Glomerular visceral epithelial cell (primary cell): ENCODE measurements at regions not wholly inside any gene's neighbourhood (a gene's known extent, or its start where the extent isn't known, plus 50 kb on each side); places are given as distances from the start of the nearest gene placed in this dataset.
"Not testable (repeated sequence)": the region's sequence is repeated elsewhere in the genome, so short reads cannot be mapped to it uniquely, and the experiment has no call there.

ENCODE experiments used
- DNase-seq: peaks from one replicate; pipeline ENCODE4 v3.0.0-alpha.2; 2016; ENCODE audit errors: extremely low spot score

DNA sequence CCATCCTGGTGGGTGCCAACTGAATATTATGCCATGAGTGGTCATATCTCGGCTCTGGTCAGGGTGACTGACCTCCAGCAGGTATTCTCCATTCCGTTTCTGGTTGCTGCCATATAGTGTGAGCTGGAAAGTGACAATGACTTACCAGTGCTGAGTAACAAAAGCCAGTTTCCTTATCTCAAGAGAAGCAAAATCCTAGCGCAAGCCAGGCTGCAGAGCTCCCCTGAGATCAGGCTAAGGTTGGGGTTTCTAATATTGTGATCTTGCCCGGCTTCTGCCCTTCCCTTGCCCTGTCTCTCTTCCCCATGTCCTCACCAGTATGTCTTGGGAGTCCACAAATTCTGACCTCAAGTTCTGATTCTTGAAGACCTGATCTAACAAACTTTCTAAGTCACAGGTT is 271.3 kb upstream of the SPTLC3 start:
- no peak for DNase-seq

DNA sequence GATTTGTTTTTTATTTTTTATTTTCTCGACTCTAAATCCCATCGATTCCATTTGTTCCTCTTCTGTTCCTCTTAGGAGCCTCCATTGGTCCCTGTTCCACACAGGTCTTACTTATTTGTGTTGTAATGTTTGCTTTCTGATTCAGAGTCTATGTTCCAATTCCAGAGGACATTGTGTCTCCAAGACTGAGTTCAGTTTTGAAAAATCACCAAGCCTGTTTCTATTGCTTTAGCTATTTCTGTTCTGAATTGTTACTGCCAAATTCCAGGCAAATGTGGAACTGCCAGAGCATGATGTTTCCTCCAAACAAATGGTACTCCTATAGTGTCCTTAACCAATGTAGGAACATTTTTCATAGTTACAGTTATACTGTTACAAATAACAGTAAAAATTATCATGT is 270.9 kb upstream of the SPTLC3 start:
- no peak for DNase-seq

DNA sequence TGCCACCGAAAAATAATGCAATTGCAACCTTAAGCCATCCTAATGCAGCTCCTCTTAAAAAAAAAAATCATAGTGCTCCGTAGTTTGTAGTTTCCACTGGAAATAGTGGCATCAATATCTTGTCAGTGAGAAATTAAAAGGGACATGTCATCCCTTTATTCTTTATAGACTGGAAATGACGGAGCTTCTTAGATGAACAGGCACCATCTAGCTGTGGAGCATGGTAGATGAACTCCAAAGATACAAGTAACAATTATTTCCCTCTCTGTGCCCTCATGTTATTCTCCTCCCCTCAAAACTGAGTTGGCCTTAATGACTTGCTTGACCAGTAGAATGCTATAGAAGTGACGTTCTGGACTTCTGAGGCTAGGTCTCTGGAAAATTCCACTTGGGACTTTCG is 268.1 kb upstream of the SPTLC3 start:
- no peak for DNase-seq

DNA sequence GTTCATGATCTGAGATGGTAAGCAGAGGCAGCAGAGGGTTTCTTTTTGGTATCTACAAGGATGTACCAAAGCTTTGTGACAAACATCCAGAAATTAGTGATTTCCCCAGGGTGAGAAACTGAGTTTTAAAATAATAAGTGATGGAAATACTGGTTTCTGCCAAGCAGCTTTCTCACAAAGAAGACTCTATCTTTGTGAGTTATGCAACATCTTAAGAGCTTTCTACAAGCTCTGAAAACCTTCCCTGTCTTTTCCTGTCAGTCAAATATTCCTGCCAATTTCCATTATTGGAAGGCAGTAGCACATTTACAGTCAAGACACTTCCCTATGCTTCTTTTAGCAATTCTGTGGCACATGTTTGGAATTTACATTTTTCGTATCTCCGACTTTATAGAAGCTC is 264.7 kb upstream of the SPTLC3 start:
- no peak for DNase-seq

DNA sequence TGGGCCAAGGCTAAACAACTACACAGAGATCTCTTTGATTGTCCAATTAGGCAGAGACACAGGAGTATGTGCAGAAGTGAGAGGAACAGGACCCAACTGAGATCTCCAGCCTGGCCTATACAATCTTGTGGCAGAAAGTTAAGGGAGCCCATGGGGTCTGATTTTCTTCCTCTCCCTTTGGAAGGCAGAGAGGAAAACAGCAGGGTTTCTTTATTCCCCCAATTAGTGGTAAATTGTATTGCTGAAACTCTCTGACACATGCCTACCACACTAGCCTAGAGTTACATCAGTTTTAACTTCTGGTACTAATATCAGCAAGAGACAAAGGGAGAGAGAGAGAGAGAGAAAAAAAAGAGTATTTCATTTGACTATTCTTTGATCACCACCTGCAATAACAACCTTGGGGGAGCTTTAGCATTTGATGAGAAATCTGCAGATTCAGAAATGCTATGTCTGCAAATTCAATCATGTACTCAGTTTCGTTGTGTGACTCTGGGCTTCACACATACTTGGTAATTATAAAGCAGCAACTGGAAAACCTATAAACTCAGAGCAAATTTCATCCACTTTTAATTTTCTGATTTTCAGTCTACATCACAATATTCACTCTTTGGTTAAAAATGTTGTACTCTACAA is 260.3 kb upstream of the SPTLC3 start:
- DNase-seq = no peak

DNA sequence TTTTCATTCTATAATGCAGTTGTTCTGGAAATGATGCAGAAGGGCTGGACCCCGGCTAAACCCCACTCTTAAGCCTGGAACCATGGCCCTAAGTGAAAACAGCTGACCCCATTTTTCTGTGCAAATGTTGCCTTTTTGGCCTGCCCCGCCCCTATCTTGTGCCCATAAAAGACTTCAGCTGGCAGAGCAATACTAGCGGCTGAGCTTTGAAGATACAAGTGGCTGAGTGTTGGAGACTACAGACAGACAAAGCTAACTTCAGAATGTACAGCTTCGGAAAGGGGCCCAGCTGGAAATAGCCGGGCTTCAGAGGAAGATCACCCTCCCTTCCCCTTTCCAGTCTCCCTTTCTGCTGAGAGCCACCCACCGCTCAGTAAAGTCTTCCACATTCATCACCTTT is 258.6 kb upstream of the SPTLC3 start:
- DNase-seq = no peak

DNA sequence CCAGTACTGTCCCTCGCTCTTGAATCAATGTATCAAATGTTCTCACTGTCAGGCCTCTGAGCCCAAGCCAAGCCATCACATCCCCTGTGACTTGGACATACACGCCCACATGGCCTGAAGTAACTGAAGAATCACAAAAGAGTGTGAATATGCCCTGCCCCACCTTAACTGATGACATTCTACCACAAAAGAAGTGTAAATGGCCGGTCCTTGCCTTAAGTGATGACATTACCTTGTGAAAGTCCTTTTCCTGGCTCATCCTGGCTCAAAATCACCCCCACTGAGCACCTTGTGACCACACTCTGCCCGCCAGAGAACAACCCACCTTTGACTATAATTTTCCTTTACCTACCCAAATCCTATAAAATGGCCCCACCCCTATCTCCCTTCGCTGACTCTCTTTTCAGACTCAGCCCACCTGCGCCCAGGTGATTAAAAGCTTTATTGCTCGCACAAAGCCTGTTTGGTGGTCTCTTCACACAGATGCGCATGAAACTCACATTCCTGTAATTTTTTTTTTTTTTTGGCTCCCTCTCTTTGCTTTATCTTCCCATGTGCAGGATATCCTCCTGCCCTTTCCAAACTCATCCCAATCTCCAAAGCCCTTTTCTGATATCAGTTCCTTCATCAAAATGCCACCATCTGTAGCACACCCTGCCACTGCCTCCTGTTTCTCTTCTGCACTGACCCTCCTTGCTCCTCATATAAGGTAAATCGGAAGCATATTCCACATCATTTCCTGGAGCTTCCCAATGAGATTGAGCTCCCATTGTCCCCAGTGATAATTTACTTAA is 255.7 kb upstream of the SPTLC3 start:
- not testable (repeated sequence) for DNase-seq

DNA sequence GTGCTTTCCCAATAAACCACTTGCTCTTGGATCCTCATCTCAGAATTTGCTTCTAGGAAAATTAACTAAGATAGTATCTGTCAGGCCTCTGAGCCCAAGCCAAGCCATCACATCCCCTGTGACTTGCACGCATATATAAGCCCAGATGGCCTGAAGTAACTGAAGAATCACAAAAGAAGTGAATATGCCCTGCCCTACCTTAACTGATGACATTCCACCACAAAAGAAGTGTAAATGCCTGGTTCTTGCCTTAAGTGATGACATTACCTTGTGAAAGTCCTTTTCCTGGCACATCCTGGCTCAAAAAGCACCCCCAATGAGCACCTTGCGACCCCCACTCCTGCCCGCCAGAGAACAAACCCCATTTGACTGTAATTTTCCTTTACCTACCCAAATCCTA is 255.0 kb upstream of the SPTLC3 start:
- DNase-seq = not testable (repeated sequence)

DNA sequence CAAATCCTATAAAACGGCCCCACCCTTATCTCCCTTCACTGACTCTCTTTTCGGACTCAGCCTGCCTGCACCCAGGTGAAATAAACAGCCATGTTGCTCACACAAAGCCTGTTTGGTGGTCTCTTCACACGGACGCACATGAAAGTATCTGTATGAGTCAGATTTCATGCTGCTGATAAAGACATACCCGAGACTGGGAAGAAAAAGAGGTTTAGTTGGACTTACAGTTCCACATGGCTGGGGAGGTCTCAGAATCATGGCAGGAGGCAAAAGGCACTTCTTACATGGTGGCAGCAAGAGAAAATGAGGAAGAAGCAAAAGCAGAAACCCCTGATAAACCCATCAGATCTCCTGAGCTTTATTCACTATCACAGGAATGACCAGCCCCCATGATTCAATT is 249.3 kb upstream of the SPTLC3 start:
- DNase-seq = not testable (repeated sequence)

DNA sequence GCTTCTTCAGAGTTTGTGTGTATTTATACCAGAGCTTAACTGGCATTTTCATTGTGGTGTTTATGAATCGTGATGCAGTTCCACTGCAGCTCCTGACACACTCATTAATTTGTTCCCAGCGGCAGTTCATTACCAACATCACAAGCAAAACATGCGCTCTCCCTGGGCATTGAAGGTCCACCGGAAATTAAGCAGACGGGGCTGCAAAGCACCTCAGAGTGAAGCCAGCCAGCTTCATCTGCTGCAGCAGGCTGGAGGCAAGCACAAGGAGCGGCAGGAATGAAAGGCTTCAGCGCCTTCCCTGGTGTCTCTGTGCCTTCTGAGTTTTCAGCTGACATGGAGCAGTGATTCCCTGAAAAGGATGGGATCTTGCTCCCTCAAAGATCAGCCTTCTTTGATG is 246.0 kb upstream of the SPTLC3 start:
- no peak for DNase-seq

DNA sequence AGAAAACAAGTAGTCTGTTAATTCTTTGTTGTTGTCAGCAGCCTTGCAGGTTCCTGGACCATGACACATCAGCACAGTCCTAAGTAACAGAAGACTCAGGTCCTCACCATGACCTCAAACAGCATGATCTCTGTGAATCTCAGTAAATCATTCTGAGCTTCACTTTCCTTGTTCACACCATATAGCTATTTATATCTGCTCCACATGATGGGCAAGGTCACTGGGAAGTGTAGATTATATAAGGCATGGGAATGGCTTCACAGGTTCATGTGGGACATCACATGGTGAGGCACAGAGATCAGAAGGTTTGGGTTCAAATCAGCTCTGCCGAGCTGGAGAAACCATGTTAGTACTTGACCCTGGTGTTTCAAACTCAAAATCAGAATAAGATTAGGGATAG is 245.4 kb upstream of the SPTLC3 start:
- DNase-seq = no peak

DNA sequence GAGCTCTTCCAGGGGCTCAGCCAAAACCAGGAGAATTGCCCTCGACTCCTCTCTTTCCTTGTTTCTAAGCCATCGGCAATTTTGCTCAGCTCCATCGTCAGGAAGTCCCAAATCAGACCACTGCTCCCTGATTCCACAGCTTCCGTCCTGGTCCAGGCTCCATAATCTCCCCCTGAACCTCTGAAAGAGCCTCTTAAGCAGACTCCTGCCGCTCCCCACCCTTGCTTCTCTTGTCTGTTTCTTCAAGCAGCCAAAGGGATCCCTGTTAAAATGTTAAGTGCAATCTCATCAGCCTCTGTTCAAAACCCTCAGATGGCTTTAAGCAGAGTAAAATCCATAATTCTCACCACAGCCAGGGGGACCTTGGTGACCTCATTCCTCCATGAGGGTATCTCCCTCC is 244.7 kb upstream of the SPTLC3 start:
- no peak for DNase-seq

DNA sequence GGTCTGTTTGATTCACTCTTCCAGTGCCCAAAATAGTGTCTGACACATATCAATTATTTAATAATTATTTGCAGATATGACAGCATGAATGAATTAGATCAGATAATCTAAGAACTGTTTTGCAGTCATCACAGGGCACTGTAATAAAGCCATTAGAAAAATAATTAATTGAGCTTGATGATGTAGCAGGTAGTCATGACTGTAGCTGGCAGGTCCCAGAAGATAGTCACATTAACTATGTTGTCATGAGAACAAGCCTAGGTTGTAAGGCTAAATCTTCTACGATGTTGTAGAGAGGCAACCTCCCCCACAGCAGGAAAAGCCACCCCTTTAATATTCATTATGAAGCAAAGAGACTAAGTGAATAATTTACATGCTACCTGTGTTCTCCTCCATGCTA is 243.9 kb upstream of the SPTLC3 start:
- DNase-seq = no peak

DNA sequence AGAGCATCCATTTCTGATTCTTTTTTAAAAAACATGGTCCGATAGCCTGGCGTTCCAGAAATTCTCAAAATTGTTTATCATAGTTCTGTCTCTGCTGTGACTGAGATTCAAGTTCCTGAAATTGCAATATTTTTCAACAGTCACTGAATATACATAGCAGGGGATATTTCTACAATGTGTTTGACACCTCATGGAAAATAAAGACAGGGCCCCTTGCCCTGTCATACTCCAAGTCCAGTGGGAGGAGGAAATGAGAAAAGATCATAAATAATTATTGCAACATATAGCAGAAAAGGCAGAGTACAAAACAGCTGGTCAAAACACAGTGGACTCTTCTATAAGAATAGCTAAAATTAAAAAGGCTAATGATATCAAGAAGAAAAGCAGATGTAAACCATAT is 234.8 kb upstream of the SPTLC3 start:
- no peak for DNase-seq

DNA sequence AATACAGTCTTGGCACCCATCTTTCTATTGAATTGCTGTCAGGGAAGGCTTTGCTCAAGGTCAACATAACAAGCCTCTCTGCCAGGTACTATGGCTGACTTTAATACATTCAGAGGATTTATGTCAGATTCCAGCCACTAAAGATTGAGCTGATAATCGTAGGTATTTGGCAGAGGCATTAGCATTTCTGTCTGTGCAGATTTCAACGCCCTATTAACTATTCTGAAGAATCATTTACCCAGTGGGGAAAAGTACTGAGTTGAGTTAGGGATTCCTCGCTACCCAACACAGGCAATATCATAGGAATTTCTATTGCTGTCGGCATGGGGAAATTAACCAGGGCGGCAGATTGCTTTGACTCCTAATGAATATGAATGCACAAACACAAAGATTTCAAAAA is 233.7 kb upstream of the SPTLC3 start:
- DNase-seq = no peak

DNA sequence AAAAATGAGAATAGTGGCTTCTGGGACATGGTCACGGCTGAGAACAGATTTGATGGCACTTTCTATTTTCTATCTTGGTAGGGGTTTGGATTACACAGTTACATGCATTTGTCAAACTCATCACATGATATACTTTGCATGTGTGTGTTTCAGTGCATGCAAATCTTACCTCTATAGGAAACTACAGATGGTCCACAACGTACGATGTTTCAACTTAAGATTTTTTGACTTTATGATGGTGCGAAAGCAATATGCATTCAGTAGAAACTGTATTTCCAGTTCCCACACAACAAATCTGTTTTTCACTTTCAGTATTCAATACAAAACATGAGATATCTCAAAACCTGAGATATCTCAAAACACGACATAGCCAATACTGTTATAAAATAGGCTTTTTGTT is 231.8 kb upstream of the SPTLC3 start:
- no peak for DNase-seq

DNA sequence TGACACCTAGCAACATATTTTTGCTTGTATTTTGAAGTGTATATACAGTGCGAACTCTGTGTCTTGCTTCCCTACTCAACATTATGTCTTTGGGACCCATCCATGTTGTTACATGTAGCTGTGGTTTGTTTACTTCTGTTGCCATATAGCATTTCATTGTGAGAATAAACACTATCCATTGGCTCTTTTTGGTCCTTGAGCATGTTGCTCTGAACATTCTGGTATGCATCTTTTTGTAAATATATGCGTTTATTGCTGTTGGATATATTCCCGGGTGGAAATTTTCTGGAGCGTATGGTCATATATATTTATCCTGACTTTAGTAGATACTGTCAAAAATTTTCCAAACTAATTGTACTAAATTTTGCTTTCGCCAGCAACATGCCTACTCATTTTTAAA is 222.5 kb upstream of the SPTLC3 start:
- DNase-seq = no peak

DNA sequence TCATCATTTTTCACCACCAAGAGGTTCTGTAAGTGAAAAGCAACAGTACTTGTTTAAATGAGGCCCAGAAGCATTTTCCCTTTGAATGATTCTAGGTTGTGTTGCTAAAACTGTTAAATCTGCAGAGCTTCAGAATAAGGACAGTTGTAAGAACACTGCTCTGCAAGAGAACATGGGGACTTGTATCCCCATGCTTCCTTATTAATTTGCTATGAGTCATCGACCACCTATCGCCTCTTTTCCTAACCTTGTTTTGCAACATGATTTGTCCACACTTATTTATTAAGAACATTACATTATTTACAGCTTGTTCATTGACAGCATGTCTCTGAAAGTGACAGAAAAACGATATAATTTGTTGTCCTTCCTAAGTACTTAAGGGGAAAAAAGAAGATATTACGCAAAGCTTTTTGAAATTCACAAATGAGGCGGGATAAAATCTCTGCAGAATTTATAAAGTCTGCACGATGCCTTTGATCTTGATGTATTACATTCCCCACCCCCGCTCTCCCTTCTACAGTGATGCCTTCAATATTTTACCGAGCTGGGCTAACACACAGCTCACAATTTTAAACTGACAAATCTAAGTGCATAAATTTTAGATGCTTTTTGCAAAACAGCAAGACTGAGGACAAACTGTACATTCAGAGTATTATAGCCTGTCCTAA is 220.0 kb upstream of the SPTLC3 start:
- no peak for DNase-seq

DNA sequence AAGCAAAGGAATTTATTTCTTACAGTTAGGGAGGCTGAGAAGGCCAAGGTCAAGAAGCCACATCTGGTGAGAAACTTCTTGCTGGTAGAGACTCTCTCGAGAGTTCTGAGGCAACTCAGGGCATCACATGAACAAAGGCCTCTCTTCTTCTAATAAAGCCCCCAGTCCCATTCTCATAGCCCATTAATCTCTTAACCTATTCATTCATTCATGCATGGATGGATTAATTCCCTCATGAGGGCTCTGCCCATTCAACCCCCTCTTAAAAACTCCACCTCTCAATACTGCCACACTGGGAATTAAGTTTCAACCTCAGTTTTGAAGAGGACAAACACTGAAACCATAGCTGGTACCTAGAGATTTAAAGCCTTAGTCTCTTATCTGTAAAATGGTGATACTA is 217.9 kb upstream of the SPTLC3 start:
- DNase-seq = no peak

DNA sequence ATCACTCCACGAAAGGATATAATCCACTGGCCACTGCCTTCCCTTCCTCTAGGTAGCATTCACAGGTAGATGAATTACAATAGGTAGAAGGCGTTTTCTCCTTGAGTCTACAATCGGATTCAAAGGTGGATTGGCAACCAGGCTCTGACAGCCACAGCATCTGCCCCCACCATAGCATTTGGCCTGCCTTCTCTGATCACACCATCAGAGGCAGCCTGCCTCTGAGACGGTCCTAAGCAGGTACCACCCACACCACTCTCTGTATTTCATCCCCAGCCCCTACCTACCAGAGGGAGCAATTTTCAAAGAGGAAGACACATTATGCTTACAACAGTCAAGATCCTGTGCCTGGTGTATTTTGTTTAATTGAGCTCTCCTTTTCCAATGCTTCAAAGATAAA is 210.5 kb upstream of the SPTLC3 start:
- no peak for DNase-seq

DNA sequence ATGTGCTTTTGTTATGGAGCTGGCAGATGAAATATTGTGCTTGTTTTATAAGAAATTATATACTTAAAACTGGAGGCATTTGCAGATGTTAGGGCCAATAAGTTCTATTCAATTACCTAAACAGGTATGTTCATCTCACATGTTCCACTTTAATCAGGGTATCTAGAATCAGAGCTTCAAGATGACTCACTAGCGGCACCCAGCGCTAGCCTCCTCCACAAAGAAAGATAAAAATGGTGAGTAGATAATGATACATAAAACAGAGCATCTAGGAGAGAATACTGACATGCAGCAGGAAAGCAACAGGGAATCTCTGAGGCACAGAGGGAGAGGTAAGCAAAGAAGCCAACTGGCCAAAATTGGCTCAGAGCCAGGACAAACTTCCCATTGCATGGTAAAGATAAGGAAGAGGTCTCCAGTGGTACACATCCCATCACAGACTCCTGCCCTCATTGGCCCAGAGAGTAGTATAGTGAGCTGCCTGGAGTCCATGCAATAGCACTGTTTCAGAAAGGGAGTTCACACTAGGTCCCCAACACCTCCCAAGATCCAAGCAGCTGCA is 200.7 kb upstream of the SPTLC3 start:
- DNase-seq = no peak

DNA sequence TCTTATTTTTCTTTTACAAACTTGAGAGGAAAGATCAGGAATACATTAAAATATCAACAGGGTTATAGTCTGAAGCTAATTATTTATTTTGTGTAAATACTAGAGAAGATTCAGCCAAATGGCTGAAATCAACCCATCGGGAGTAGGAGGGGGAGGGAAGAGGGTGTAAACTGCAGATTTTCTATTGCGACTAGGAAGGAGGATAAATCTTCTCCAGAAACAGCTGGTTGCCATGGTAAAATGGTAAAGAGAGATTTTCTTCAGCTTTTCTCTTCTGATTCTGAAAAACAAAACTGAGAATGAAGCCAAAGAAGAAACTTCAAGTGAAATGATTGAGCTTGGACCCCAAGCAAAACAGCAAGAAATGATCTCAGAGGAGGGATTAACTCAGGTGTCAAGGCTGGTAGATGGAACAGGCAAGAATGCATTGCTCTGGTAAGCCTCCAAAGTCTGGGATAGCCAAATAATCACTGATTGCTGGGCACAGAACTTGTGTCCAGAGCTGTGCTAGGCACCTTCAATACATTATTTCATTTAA is 193.5 kb upstream of the SPTLC3 start:
- no peak for DNase-seq
